GM23248 (cell line): ENCODE measurements at regions not wholly inside any gene's neighbourhood (a gene's known extent, or its start where the extent isn't known, plus 50 kb on each side); places are given as distances from the start of the nearest gene placed in this dataset.

Experiments
- DNase-seq: peaks from one replicate; pipeline ENCODE4 v3.0.0-alpha.2; 2015
- H2AFZ ChIP-seq: fragments of 200-600 bp; sonication (generic); 2 replicates; pipeline ENCODE4 v1.6.1; 2016; ENCODE audit warnings: antibody characterized with exemption
- H3F3A ChIP-seq: fragments of 200-600 bp; sonication (generic); 2 replicates; pipeline ENCODE4 v1.6.1; 2016; ENCODE audit warnings: mild to moderate bottlenecking, antibody characterized with exemption, mixed run types; ENCODE audit not compliant: insufficient read depth
- H3K27ac ChIP-seq: fragments of 200-600 bp; sonication (generic); 2 replicates; pipeline ENCODE4 v1.5.1; 2016; ENCODE audit warnings: mild to moderate bottlenecking
- H3K27me3 ChIP-seq: fragments of 200-600 bp; sonication (generic); replicated peaks from 2 replicates; pipeline ENCODE4 v1.6.1; 2016; ENCODE audit warnings: mild to moderate bottlenecking; ENCODE audit not compliant: insufficient read depth
- H3K36me3 ChIP-seq: fragments of 200-600 bp; sonication (generic); 2 replicates; pipeline ENCODE4 v1.6.1; 2016; ENCODE audit warnings: low read depth, mild to moderate bottlenecking
- H3K4me1 ChIP-seq: fragments of 200-600 bp; sonication (generic); 2 replicates; pipeline ENCODE4 v1.6.1; 2016; ENCODE audit warnings: mild to moderate bottlenecking; ENCODE audit not compliant: insufficient read depth
- H3K4me2 ChIP-seq: fragments of 200-600 bp; sonication (generic); one replicate; pipeline ENCODE4 v1.6.1; 2016; ENCODE audit warnings: mild to moderate bottlenecking; ENCODE audit not compliant: unreplicated experiment
- H3K4me3 ChIP-seq: fragments of 200-600 bp; sonication (generic); 2 replicates; pipeline ENCODE4 v1.5.1; 2016; ENCODE audit warnings: mild to moderate bottlenecking
- H3K79me2 ChIP-seq: fragments of 200-600 bp; sonication (generic); 2 replicates; pipeline ENCODE4 v1.6.1; 2016; ENCODE audit warnings: mild to moderate bottlenecking; ENCODE audit not compliant: insufficient read depth
- H3K9ac ChIP-seq: fragments of 200-600 bp; sonication (generic); 2 replicates; pipeline ENCODE4 v1.6.1; 2016; ENCODE audit warnings: mild to moderate bottlenecking
- H3K9me2 ChIP-seq: fragments of 200-600 bp; sonication (generic); 2 replicates; pipeline ENCODE4 v1.6.1; 2016; ENCODE audit warnings: mixed run types, mild to moderate bottlenecking, moderate library complexity; ENCODE audit not compliant: insufficient read depth
- H3K9me3 ChIP-seq: fragments of 200-600 bp; sonication (generic); one replicate; pipeline ENCODE4 v1.6.1; 2017; ENCODE audit warnings: low read depth
- H4K20me1 ChIP-seq: fragments of 200-600 bp; sonication (generic); 2 replicates; pipeline ENCODE4 v1.6.0; 2016; ENCODE audit not compliant: insufficient read depth
- EZH2 ChIP-seq: fragments of 200-600 bp; sonication (generic); IDR thresholded peaks from 2 replicates; pipeline ENCODE4 v1.6.1; 2018; ENCODE audit warnings: antibody characterized with exemption, mild to moderate bottlenecking; ENCODE audit not compliant: insufficient read depth, poor library complexity, severe bottlenecking
- EZH2phosphoT487 ChIP-seq: fragments of 200-600 bp; sonication (generic); IDR thresholded peaks from 2 replicates; pipeline ENCODE4 v1.6.1; 2018; ENCODE audit warnings: antibody characterized with exemption, moderate library complexity, mild to moderate bottlenecking, low read depth; ENCODE audit not compliant: insufficient read depth
- WGBS, 2 experiments: methylation state at CpG; one replicate each; pipeline ENCODE4 v1.1.6; 2015 to 2017; ENCODE audit warnings: low lambda C conversion rate in 2 of 2, low coverage in 1 of 2; ENCODE audit errors: missing lambda C conversion rate in 2 of 2; 5-methylcytosine and 5-hydroxymethylcytosine counted together
- in situ Hi-C: fragments of 300-500 bp; cut with MboI; formaldehyde crosslinking; loops from 2 replicates; pipeline ENCODE4 v1.15.0; 2020

DNA sequence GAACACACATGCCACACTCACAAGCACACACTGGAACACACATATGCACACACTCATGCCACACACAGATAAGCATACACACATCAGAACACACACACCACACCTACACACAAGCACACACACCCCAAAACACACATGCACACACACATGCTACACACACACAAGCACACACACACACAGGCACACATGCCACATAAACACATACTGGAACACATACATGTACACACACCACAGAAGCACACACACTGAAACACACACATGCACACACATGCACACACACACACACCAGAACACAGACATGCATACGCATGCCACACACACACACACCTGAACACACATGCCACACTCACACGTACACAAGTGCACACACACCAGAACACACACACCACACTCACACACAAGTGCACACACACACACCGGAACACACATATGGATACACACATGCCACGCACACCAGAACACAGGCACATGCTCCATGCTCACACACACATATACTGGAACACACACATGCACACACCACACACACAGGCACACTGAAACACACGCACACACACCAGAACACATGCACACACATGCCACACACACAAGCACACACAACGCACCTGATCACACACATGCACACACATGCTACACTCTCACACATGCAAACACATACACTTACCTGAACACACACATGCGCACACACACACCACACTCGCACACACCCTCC, 78.0 kb upstream of the IRX4 start:
- Histone ChIP-seq H3K9me2 (no peaks in the 10 kb centered on the region), H3K36me3 (no peaks in the 10 kb centered on the region), H3K9me3 (no peaks in the 10 kb centered on the region), H3K4me2 (no peak overlapping the region), H4K20me1 (no peaks in the 10 kb centered on the region), H3K79me2 (no peaks in the 10 kb centered on the region), H3K9ac (no peak overlapping the region), H2AFZ (no peak overlapping the region), H3F3A (no peaks in the 10 kb centered on the region), H3K27me3 (no peaks in the 10 kb centered on the region), H3K4me3 (no peak overlapping the region), H3K27ac (no peak overlapping the region), H3K4me1 (no peaks in the 10 kb centered on the region)
- 67 to 78% methylated on average over 8 of the region's 8 CpGs for WGBS, 2 experiments
- in situ Hi-C loops: no loop called here
- no peak for TF ChIP-seq EZH2
- TF ChIP-seq EZH2phosphoT487: no peak
- no peak for DNase-seq

DNA sequence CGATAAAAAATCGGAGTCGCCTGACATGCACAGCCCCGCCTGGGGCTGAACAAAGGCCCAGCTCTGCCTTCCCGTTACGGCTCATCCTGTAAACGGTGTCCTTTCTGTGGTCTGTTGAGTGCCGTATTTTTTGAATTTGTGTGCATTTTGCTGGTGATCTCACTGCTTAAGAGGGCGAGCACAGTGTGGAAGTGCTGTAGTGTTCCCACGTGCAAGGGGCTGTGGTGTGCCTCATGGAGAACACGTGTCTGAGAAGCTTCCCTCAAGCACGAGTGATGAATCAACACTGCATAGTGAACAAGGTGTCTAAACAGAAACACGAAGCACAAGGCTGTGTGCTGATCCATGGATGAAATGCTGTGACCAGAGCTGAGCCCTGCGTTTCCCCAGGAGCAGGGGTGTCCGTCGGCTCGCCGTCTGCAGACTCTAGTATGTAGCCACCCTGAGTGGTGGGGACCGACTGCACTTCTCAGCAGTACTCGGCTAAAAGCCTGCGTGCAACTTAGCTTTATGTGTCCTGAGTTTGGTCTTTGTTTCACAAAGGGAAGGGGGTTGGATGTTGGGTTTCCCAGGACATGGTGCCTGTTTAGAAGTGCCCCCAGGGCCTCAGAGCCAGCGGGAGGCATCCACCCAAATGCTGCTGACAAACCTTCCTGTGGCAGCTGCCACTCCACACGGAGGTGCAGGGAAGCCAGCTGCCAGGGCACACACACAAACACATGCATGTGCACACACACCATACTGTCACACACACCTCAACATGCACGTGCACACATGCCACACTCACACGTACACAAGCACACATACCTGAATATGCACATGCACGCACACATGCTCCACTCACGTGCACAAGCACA, 77.2 kb upstream of the IRX4 start:
- TF ChIP-seq EZH2 (no peak), EZH2phosphoT487 (no peak)
- no peak overlapping the region for H3K27ac ChIP-seq
- H4K20me1 ChIP-seq: no peaks in the 10 kb centered on the region
- no peaks in the 10 kb centered on the region for H3K27me3 ChIP-seq
- no peaks in the 10 kb centered on the region for H3K9me2 ChIP-seq
- no peak overlapping the region for H3K4me3 ChIP-seq
- WGBS, 2 experiments: 54 to 58% methylated on average over 27 of the region's 27 CpGs
- H3K4me1 ChIP-seq: no peaks in the 10 kb centered on the region
- no peaks in the 10 kb centered on the region for H3K36me3 ChIP-seq
- H3K4me2 ChIP-seq: no peak overlapping the region
- no peaks in the 10 kb centered on the region for H3K79me2 ChIP-seq
- no peaks in the 10 kb centered on the region for H3F3A ChIP-seq
- in situ Hi-C loops: no loop called here
- no peak for DNase-seq
- H3K9me3 ChIP-seq: no peaks in the 10 kb centered on the region
- no peak overlapping the region for H2AFZ ChIP-seq
- H3K9ac ChIP-seq: no peak overlapping the region

DNA sequence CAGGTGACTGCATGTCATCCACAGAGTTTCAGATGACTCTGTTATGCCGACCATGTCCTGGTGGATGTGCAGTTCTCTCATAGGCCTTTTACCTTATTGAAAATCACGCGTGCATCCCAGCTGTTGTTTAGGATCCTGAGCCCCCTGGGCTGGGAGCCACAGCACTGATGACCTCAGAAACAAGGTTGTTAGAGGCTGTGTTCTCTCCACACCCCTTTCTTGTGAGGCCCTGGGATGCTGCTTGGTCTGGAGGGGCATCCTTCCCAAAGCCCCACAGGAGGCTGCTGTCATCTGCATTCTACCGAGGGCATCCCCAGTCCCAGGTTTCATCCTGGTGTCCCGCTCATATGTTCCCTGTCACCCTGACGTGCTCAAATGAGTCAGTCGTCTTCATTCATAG, 76.5 kb upstream of the IRX4 start:
- in situ Hi-C loops: no loop called here
- WGBS, 2 experiments: 51 to 59% methylated on average over 7 of the region's 7 CpGs
- Histone ChIP-seq H4K20me1 (no peaks in the 10 kb centered on the region), H3K79me2 (no peaks in the 10 kb centered on the region), H3K27ac (no peak overlapping the region), H3F3A (no peaks in the 10 kb centered on the region), H3K9ac (no peak overlapping the region), H3K9me3 (no peaks in the 10 kb centered on the region), H3K4me2 (no peak overlapping the region), H3K36me3 (no peaks in the 10 kb centered on the region), H2AFZ (no peak overlapping the region), H3K4me1 (no peaks in the 10 kb centered on the region), H3K27me3 (no peaks in the 10 kb centered on the region), H3K4me3 (no peak overlapping the region), H3K9me2 (no peaks in the 10 kb centered on the region)
- TF ChIP-seq EZH2phosphoT487 (no peak), EZH2 (no peak)
- DNase-seq: no peak

DNA sequence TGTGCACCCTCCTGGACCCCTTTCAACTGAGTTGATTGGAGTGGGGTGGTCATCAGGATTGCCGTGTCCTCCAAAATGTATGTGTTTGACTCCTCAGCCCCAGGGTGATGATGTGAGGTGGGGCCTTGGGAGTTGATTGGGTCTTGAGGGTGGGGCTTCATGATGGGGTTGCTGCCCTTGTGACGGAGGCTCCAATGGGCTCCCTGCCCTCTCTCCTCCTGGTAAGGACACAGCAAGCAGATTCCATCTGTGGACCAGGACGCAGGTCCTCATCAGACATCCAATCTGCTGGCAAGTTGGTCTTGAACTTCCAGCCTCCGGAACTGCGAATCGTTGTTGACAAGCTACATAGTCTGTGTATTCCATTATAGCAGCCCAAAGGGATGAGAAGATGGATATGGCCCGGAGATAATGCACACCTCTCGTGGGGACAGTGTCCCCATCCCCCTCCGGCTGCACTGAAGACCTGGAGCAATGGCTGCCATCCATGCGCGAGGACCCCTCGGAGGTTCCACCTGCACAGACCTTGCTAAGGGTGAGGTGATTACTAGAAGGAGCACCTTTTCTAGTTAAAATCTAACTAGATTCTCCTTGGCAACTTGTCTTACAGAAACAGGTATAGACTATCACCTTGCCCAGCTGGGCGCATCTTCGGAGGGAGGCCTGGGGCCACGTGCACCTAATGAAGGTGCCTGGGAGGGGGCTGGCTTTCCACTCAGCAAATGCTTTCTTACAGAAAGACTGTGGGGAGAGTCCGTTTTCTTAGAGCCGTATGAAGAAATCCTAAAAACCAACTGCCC, 75.7 kb upstream of the IRX4 start:
- no peaks in the 10 kb centered on the region for H3K4me1 ChIP-seq
- no peaks in the 10 kb centered on the region for H3K9me2 ChIP-seq
- H3F3A ChIP-seq: no peaks in the 10 kb centered on the region
- H3K79me2 ChIP-seq: no peaks in the 10 kb centered on the region
- no peaks in the 10 kb centered on the region for H3K36me3 ChIP-seq
- no peak for DNase-seq
- in situ Hi-C loops: no loop called here
- no peak overlapping the region for H3K27ac ChIP-seq
- no peaks in the 10 kb centered on the region for H4K20me1 ChIP-seq
- no peak overlapping the region for H3K4me2 ChIP-seq
- TF ChIP-seq EZH2phosphoT487: no peak
- no peak for TF ChIP-seq EZH2
- no peaks in the 10 kb centered on the region for H3K9me3 ChIP-seq
- H2AFZ ChIP-seq: no peak overlapping the region
- H3K4me3 ChIP-seq: no peak overlapping the region
- no peak overlapping the region for H3K9ac ChIP-seq
- no peaks in the 10 kb centered on the region for H3K27me3 ChIP-seq
- 59 to 60% methylated on average over 17 of the region's 17 CpGs for WGBS, 2 experiments
